NCI-H748 (cell line): ENCODE measurements at regions not wholly inside any gene's neighbourhood (a gene's known extent, or its start where the extent isn't known, plus 50 kb on each side); places are given as distances from the start of the nearest gene placed in this dataset.
"Not testable (repeated sequence)": the region's sequence is repeated elsewhere in the genome, so short reads cannot be mapped to it uniquely, and the experiment has no call there.

Experiments used
- DNase-seq: peaks from one replicate; lab custom pipeline; 2025; ENCODE audit not compliant: unreplicated experiment; lab: John Stamatoyannopoulos, UW

DNA sequence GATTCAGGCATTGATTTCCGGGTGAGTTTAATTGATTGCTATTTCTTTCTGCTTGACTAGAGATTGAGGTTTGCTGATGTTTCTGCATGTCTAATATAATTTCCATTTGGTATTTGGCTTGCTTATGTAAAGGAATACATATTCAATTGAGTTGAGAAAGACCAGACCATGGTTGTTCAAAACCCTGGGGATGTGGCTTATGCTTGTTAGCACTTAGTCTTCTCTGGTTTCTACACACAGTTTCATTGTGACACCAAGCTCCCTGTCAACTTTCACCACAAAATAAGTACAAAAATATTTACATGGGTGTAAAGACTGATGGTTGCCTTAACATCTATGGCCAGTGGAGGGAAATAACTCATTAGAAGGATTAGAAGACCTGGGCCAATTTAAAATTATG, 209.6 kb downstream of the CDH26 start:
- DNase-seq = no peak

DNA sequence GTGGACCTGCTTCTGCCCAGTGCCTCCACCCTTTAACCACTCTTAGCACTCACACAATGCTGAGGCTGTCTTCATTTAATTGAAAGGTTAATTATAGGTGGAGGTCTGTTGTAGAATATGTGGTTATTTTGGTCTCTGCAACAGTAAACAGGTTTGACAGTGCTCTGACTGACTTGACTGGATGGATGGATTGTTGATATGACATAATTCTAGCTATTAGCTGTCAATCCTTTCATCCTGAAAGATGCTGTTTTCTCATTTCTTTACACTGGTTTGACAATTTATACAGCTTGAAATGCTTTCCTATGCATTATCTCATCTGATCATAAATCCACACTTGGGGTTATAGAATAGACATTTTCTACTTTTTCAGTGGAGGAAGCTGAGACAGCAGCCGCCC, 210.7 kb downstream of the CDH26 start:
- peak; percentile 3 for DNase-seq

DNA sequence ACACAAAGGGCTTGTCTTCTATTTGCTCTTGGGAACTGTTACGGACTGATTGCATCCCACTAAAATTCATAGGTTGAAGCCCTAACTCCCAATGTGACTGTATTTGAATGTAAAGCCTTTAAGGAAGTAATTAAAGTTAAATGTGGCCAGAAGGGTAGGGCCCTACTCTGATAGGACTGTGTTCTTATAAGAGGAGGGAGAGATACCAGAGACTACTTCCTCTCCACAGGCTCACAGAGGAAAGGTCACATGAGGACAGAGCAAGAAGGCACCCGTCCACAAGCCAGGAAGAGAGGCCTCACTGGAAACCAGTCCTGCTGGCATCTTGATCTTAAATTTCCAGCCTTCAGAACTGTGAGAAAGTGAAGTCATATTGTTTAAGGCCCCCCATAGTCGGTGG, 211.9 kb downstream of the CDH26 start:
- DNase-seq = no peak

DNA sequence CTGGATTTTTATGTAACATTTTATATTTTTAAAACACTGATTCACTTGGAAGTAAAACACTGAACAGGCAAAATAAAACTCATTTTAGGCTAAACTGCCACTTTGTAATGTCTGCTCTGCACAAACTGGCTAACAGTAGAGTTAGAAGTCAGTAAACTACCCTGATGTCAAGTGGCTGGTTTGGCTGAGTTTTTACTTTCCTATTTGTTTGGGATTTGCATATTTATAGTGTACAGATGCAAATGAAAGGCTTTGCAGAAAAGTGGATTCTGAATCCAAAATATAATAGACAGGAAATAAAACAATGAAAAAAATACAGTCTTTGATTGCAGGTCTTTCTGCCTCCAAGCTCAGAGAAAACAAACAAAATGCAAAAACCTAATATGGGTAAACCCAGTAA, 213.1 kb downstream of the CDH26 start:
- no peak for DNase-seq

DNA sequence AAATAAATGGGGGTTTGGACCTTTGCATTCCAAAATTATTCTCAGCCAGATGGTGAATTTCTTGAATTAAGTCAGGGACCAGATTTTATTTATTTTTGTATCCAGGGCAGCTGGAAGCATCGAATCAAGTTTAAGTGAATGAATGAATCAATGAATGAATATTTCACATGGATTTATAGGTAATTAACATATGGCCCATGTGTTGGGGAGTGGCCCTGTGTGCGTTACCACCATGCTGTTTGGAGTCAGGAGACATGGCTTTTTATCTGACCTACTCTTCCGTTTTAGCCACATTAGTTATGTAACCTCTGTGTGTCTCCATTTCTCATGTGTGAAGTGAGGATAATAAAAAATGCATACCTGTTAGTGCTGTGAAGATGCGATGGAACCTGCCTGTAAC, 213.5 kb downstream of the CDH26 start:
- no peak for DNase-seq

DNA sequence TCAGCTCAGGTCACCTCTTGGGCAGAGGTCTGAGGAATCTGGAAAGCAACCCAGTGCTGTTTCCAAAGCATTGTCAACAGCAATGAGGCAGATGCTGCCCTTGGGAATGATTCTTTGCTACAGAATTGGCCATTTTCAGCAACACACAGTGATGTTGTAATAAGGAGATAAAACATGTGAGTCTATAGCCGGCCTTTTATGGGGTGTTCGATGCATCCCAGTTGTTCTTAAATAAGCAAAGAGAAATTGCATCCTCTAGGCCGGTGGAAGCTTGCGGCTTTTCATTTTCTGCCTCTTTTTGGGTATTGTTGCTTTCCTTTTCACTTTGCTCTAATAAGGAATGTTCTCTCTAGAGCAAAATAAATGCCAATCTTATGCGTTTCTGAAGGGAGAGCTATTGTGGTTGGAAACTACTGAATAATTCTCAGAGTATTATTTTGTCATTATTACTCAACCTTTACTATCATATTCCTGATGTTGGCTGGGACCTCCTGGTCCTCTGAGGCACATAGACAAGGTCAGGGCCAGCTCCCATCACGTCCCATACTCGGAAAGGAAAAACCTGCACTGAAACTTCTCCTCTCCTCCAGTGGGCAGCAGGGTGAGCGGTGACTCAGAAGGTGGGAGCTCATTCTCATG, 214.2 kb downstream of the CDH26 start:
- no peak for DNase-seq

DNA sequence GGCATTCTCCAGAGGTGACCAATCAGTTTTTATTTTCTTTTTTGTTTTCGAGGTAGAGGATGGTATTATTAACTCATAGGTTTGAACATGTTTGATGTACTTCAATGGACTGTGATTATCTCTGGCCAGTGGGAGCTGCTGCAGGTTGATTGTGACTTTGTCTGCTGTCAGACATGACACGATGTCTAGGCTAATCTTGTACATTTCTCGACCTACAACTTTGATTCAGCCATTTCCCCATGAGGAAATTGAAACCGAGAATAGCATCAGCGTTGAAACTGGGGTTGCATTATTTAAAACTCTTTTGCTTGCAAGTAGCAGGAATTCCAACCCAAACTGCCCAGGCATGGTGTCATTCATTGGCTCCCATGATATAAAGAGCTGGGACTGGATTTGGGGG, 218.9 kb downstream of the CDH26 start:
- DNase-seq = no peak

DNA sequence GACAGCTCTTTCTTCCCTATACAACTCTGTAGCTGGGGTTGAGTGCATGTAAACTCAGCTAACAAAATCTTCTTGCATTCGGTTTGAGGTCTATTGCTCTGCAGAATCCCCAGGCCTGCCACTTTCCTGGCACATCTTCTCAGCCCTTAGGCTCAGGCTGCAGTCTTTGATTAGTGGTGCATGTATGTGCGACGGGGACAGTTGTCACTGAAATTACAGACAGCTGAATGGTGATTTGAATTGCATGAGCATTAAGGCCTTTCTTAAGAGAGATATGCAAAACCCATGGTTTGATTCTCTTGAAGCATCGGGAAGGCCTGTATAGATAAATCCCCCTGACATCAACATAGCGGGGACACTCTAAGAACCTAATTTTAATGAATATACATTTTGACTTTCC, 222.8 kb downstream of the CDH26 start:
- no peak for DNase-seq

DNA sequence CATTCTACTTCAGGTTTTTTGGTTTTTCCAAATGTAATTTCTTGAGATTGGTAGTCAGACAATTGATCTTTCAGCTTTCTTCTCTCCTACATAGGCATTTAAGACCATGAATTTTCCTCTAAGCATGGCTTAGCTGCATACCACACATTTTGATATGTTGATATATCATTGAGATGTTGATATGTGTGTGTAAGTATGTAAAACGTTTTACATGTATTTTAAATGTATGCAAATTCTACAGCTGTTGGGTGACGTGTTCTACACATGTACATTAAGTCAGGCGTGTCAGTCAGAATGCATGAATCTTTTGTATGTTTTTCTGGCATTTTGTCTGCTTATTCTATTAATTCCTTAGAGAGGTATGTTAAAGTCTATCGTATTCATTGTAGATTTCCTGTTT, 228.2 kb downstream of the CDH26 start:
- no peak for DNase-seq

DNA sequence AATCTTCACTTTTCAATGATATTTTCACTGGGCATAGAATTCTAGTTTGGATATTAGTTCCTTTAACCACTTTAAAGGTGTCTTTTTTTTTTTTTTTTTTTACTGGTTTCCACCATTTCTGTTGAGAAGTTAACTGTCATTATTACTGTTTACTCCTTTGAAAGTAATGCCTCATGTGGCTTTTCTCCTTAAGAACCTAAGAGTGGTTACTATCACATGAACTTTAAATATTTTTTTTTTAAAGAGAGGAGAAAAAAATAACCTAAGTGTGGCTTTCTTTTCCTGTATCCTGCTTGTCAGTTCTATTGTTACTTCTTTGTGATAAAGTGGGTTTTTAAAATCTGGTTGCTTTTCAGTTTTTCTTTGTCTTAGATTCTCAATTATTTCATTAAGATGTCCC, 229.5 kb downstream of the CDH26 start:
- DNase-seq = no peak

DNA sequence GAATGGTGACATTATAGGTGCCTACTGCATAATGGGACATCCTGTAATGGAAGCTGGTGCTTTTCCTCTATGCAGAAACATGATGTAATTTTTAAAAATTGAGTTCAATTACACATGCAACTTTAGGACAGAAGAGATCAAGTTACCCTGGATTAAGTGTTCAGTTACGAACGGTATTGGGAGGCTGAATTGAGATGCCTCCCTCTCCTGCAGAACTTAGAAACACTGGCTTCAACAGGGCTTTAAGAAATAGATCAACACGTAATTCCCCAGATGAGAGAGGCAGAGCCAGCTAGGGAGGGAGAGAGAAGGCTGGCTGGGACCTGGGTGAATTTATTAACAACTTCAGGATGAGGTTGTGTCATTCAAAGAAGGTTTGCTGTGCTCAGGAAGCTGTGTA, 232.8 kb downstream of the CDH26 start:
- DNase-seq = no peak

DNA sequence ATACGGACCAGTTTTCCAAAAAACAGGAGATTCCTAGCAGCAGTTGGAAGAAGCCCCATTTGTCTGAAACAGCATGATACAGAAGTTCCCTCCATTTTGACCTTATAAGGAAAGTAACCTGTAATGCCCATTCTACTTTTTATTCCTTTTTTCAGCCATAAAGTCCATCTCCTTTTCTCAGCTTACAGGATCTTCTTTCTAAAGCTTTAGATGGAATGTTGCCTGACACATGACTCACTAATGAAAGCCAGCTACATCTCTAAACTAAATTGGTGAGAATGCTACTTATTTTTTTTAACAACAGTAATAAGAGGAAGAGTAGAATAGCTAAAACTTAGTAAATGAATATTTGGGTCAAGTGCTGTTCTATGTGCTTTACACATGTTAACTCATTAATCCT, 234.1 kb downstream of the CDH26 start:
- no peak for DNase-seq

DNA sequence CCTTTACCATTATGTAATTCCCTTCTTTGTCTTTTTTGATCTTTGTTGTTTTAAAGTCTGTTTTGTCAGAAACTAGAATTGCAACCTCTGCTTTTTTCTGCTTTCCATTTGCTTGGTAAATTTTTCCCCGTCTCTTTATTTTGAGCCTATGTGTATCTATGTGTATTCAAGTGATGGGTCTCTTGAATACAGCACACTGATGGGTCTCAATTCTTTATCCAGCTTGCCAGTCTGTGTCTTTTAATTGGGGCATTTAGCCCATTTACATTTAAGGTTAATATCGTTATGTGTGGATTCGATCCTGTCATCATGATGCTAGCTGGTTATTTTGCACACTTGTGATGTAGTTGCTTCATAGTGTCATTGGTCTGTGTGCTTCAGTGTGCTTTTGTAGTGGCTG, 240.9 kb downstream of the CDH26 start:
- not testable (repeated sequence) for DNase-seq

DNA sequence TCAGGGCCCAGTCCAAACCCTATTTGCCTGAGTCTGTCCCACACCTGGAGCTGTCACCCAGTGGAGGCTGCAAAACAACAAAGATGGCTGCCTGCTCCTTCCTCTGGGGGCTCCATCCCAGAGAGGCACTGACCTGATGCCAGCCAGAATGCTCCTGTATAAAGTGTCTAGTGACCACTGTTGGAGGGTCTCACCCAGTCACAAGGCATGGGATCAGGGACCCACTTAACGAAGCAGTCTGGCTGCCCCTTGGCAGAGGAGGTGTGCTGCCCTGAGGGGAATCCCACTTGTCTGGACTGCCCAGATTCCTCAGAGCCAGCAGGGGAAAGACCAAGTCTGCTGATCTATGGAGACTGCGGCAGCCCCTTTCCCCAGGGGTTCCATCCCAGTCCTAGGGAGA, 241.6 kb downstream of the CDH26 start:
- no peak for DNase-seq

DNA sequence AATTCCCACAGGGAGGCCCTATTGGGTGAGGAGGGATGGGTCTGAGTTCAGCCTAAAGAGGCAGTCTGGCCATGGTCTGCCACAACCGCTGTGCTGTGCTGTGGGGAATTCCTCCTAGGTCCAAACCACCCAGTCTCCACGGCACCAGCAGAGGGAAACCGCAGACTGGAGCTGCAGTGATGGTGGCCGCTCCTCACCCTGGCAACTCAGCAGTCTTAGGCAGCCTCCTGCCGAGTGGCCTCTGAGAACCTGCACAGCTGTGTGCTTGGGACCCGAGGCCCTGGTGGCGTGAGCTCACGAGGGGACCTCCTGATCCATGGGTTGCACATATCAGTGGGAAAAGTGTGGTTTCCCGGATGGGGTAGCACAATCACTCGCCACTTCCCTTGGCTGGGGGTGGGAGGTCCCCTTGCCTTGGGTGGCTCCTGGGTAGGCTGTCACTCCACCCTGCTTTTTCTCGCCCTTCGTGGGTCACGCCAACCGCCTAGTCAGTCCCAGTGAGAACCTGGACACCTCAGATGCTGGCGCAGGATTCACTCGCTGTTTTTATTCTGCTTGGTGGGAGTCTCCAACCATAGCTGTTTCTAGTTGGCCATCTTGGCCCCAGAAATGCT, 242.2 kb downstream of the CDH26 start:
- no peak for DNase-seq

DNA sequence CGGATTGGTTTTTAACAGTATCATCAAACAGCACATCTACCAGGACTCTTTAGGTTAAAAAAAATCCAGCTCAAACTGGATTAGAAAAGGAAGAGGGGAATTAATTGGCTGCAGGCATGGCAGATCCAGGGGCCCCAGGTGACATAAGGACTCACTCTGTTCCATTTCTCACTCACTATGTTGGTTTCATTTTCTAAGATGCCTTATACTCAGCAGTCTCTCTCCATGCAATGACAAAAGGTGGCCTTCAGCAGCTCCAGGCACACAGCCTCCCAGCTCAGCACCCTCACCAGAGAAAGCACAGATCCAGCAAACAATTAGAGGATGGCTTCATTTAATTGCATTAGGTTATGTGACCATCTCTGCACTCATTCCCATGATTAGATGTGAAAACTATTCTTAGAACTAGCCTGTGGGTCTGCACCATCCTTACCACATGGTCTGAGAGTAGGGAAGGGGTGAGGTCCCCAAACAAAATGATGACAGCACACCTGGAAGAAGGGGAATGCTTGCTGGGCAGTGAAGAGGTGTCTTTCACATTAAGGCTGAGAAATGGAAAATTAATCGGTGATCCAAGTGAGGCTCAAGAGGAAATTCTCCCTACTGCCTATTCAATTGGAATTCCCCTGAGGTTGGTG, 243.1 kb downstream of the CDH26 start:
- DNase-seq = no peak

DNA sequence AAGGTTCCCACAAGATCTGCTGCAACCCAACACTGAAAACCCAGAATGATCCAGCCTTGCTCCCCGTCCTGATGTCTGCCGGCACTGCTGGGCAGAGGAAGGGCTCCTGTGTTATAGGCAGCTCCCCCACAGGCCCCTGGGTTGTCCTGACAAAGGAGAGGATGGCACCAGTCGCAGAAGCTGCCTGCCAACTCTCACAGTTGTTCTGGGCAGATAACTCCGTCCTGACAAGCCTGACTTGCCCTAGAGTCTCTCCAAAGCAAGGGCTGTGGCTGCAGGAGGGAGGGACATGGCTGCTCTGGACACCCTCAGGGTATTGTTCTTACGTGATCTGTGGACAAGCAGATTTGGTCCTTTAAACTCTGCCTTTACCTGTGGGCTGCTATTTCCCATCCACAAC, 243.8 kb downstream of the CDH26 start:
- DNase-seq = no peak

DNA sequence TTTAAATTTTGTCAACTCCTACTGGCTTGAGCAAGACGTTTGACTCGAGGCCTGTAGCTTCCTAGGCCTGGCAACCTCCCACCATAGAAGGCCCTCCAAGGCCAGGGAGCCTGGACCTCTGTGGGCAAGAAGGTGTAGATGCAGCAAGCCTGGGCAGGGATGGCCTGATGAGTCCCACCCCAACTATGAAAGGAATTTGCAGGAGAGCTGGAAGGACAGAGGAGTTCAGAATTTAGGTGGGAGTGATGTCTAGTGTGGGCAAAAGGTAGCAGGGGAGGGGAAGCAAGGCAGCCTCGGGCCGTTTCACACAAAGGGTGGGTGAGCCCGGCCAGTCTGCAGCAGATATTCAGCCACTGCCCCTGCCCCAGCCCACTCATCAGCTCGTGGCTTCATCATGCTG, 245.2 kb downstream of the CDH26 start:
- no peak for DNase-seq

DNA sequence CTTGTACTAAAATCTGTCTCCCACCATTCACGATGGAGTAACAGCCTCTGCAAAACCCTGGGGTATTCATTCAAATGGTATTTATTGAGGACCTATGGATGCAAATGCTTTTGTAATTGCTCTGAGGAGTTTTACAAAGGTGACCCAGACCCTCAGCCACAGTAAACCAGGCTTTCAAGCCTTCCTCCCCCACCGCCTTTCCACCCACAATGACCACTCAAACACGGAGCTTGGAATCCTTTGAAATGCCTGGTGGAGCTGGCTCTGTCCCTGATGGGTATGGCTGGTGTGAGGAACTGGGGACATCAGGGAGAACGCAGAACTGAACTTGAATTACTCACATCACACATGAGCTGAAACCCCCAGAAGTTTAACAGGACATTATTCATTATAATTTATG, 246.4 kb downstream of the CDH26 start:
- DNase-seq = no peak

DNA sequence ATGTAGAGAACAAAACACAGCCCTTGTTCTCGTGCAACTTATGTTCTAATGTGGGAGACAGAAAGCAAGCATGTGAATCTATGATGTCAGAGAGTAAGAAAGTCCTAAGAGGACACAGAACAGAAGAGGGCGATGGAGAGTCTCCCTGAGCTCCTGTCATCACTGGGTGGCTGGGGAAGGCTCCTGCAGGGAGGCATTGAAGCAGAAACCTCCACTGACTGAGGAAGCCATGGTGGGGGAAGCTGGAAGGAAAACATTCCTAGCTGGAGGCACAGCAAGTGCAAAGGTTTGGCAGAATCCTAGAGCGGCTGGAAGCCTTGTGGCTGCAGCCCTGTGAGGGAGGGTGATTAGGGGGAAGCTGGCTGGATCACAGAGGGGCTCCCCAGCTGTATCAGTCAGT, 248.0 kb downstream of the CDH26 start:
- peak; percentile 59 for DNase-seq

DNA sequence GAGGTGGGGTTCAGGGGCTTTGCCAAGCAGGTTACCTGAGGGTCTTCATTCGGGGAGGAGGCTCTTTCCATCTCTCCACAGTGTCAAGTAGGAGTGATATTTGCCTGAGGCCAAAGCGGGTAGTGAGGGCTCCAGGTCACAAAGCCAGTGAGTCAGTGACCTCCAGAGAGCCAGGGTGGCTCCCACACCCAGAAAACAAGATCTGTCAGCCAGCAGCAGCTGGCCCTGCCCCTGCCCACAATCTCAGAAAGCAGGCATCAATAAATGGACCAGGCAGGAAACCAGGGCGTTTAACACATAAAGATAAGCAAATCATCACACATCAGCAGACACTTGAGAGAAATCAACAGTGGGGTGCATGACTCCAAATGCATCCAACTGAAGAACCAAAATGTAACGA, 250.8 kb downstream of the CDH26 start:
- DNase-seq = peak; percentile 35

DNA sequence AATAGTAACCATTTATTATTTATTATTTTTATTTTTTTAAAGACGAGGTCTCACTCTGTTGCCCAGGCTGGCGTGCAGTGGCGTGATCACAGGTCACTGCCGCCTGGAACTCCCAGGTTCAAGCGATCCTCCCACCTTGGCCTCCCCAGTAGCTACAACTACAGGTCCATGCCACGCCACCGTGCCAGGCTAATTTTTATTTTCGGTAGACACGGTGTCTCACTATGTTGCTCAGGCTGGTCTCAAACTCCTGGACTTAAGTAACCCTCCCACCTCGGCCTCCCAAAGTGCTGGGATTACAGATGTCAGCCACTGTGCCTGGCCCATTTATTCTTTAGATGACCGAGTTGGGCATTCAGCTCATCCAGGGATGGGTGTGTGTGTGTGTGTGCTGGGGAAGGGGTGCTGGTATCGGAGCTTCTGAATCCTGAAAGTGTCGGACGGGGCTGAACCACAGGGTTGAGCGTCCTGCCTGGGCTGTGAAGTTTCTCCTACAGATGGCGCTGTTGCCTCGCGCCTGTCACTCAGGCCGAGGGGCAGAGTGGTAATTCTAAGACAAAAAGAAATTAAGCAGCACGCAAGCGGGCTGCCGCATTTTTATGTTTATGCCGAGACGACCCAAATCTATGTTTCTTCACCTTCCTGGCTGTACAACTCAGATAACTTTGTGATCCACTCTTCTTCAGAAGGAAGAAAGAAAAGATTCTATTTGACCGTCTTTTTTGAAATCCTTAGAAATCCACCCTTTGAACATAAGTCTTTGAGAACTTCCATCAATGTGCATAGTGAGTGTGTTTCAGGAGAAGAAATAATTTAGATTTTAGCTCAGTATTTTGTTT, 252.8 kb downstream of the CDH26 start:
- peak; percentile 61 for DNase-seq
